Endodermal cell (in vitro differentiated cells): ENCODE measurements at regions not wholly inside any gene's neighbourhood (a gene's known extent, or its start where the extent isn't known, plus 50 kb on each side); places are given as distances from the start of the nearest gene placed in this dataset.
"Not testable (repeated sequence)": the region's sequence is repeated elsewhere in the genome, so short reads cannot be mapped to it uniquely, and the experiment has no call there.

Experiments
- DNase-seq: peaks from one replicate; pipeline ENCODE4 v3.0.0-alpha.2; 2017
- H3K27ac ChIP-seq: 2 replicates; pipeline ENCODE4 v1.5.1; 2013; ENCODE audit warnings: mild to moderate bottlenecking, low read depth, low read length, moderate library complexity
- H3K27me3 ChIP-seq: 2 replicates; pipeline ENCODE4 v1.6.1; 2013; ENCODE audit warnings: mild to moderate bottlenecking, low read length, moderate library complexity; ENCODE audit not compliant: insufficient read depth, control insufficient read depth, poor library complexity, severe bottlenecking
- H3K36me3 ChIP-seq: 2 replicates; pipeline ENCODE4 v1.7.0; 2013; ENCODE audit warnings: mild to moderate bottlenecking, low read length, moderate library complexity; ENCODE audit not compliant: control insufficient read depth, insufficient read depth
- H3K4me1 ChIP-seq: one replicate; pipeline ENCODE4 v1.7.0; 2013; ENCODE audit warnings: low read length; ENCODE audit not compliant: control insufficient read depth, insufficient read depth
- H3K4me3 ChIP-seq: 2 replicates; pipeline ENCODE4 v1.5.1; 2013; ENCODE audit warnings: mild to moderate bottlenecking, low read length, moderate library complexity
- H3K9ac ChIP-seq: 2 replicates; pipeline ENCODE4 v1.6.1; 2013; ENCODE audit warnings: mild to moderate bottlenecking, low read length, moderate library complexity; ENCODE audit not compliant: poor library complexity, severe bottlenecking; ENCODE audit errors: extremely low read depth
- H3K9me3 ChIP-seq: 2 replicates; pipeline ENCODE4 v1.6.1; 2013; ENCODE audit warnings: mild to moderate bottlenecking, low read length, moderate library complexity; ENCODE audit not compliant: control insufficient read depth
- H3K27ac Mint-ChIP-seq: 2 replicates; pipeline ENCODE4 v1.8.0; 2020; ENCODE audit warnings: mixed read lengths
- H3K27me3 Mint-ChIP-seq: 2 replicates; pipeline ENCODE4 v1.8.0; 2021; ENCODE audit warnings: mild to moderate bottlenecking, mixed read lengths; ENCODE audit not compliant: insufficient read depth
- H3K36me3 Mint-ChIP-seq: 2 replicates; pipeline ENCODE4 v1.8.0; 2020; ENCODE audit warnings: low read depth, mixed read lengths
- H3K4me1 Mint-ChIP-seq: 2 replicates; pipeline ENCODE4 v1.8.0; 2020; ENCODE audit warnings: mixed read lengths
- H3K4me3 Mint-ChIP-seq: 2 replicates; pipeline ENCODE4 v1.8.0; 2020; ENCODE audit warnings: mild to moderate bottlenecking, moderate library complexity, mixed read lengths
- H3K9me3 Mint-ChIP-seq: 2 replicates; pipeline ENCODE4 v1.8.0; 2020; ENCODE audit warnings: mild to moderate bottlenecking, mixed read lengths
- WGBS, 2 experiments: methylation state at CpG; one replicate each; pipeline versions ENCODE4 v1.1.5 to v1.1.7; 2013; ENCODE audit warnings: missing lambda C conversion rate in 2 of 2, mixed read lengths in 1 of 2; ENCODE audit not compliant: insufficient coverage in 1 of 2, insufficient read length in 1 of 2; 5-methylcytosine and 5-hydroxymethylcytosine counted together

- not testable (repeated sequence) for H3K4me3 ChIP-seq, H3K27me3 ChIP-seq, H3K4me1 ChIP-seq, H3K27me3 Mint-ChIP-seq, H3K27ac Mint-ChIP-seq, DNase-seq, H3K9ac ChIP-seq, H3K4me1 Mint-ChIP-seq, H3K27ac ChIP-seq, H3K36me3 ChIP-seq, H3K36me3 Mint-ChIP-seq, H3K9me3 ChIP-seq
- 58 to 63% methylated on average over 7 to 27 of the region's 27 CpGs for WGBS, 2 experiments
- Mint-ChIP-seq H3K4me3 (peak overlapping the region; percentile 28), H3K9me3 (peaks cover 82% of the 10 kb centered on the region)
Measured at GRCh38 chr20:30289711-30290141, 967.7 kb upstream of the DEFB115 start.

GRCh38 chr20:30290361-30291063 is 967.0 kb upstream of the DEFB115 start:
- H3K27me3 Mint-ChIP-seq, H3K4me3 ChIP-seq, H3K9ac ChIP-seq, H3K4me1 Mint-ChIP-seq, H3K27me3 ChIP-seq, H3K27ac ChIP-seq, H3K36me3 Mint-ChIP-seq, H3K4me1 ChIP-seq, H3K9me3 ChIP-seq, H3K27ac Mint-ChIP-seq, H3K36me3 ChIP-seq: not testable (repeated sequence)
- peak; percentile 54 for DNase-seq
- peak overlapping the region; percentile 28 for H3K4me3 Mint-ChIP-seq
- 40 to 54% methylated on average over 6 to 21 of the region's 27 CpGs for WGBS, 2 experiments
- H3K9me3 Mint-ChIP-seq = peaks cover 81% of the 10 kb centered on the region

DNA sequence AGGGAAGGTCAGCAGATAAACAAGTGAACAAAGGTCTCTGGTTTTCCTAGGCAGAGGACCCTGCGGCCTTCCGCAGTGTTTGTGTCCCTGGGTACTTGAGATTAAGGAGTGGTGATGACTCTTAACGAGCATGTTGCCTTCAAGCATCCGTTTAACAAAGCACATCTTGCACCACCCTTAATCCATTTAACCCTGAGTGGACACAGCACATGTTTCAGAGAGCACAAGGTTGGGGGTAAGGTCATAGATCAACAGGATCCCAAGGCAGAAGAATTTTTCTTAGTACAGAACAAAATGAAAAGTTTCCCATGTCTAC is 966.4 kb upstream of the DEFB115 start:
- H3K4me3 Mint-ChIP-seq, H3K4me3 ChIP-seq, H3K4me1 ChIP-seq, DNase-seq, H3K27ac ChIP-seq, H3K27me3 ChIP-seq, H3K9ac ChIP-seq, H3K4me1 Mint-ChIP-seq, H3K36me3 ChIP-seq, H3K27ac Mint-ChIP-seq, H3K36me3 Mint-ChIP-seq, H3K27me3 Mint-ChIP-seq, H3K9me3 ChIP-seq: not testable (repeated sequence)
- WGBS, 2 experiments = no CpG with 5 or more reads among the region's 4 CpGs
- peaks cover 80% of the 10 kb centered on the region for H3K9me3 Mint-ChIP-seq

DNA sequence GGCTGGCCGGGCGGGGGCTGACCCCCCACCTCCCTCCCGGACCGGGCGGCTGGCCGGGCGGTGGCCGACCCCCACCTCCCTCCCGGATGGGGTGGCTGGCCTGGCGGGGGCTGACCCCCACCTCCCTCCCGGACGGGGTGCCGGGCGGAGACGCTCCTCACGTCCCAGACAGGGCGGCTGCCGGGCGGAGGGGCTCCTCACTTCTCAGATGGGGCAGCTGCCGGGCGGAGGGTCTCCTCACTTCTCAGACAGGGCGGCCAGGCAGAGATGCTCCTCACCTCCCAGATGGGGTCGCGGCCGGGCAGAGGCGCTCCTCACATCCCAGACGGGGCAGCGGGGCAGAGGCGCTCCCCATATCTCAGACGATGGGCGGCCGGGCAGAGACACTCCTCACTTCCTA is 965.8 kb upstream of the DEFB115 start:
- not testable (repeated sequence) for H3K9me3 ChIP-seq, H3K27ac ChIP-seq, H3K9ac ChIP-seq, H3K4me3 ChIP-seq, H3K4me1 Mint-ChIP-seq, H3K27ac Mint-ChIP-seq, H3K4me3 Mint-ChIP-seq, H3K27me3 ChIP-seq, H3K36me3 ChIP-seq, H3K27me3 Mint-ChIP-seq, H3K4me1 ChIP-seq, H3K36me3 Mint-ChIP-seq, DNase-seq
- WGBS, 2 experiments = 96% methylated on average over 26 of the region's 32 CpGs; no CpG with 5 or more reads in 1 of the 2 experiments
- H3K9me3 Mint-ChIP-seq = peaks cover 81% of the 10 kb centered on the region

GRCh38 chr20:30295396-30295795 is 962.1 kb upstream of the DEFB115 start:
- WGBS, 2 experiments = 45 to 60% methylated on average over 1 of the region's 1 CpG
- H3K36me3 Mint-ChIP-seq, H3K4me1 Mint-ChIP-seq, DNase-seq, H3K27ac Mint-ChIP-seq, H3K9me3 ChIP-seq, H3K36me3 ChIP-seq, H3K27me3 ChIP-seq, H3K4me3 Mint-ChIP-seq, H3K4me1 ChIP-seq, H3K27ac ChIP-seq, H3K9ac ChIP-seq, H3K4me3 ChIP-seq, H3K27me3 Mint-ChIP-seq: not testable (repeated sequence)
- peaks cover 73% of the 10 kb centered on the region for H3K9me3 Mint-ChIP-seq

- H3K27me3 ChIP-seq, H3K36me3 ChIP-seq, H3K9ac ChIP-seq, H3K4me1 Mint-ChIP-seq, H3K27me3 Mint-ChIP-seq, H3K4me3 ChIP-seq, H3K4me1 ChIP-seq, H3K27ac ChIP-seq, H3K4me3 Mint-ChIP-seq, DNase-seq, H3K9me3 ChIP-seq, H3K36me3 Mint-ChIP-seq, H3K27ac Mint-ChIP-seq: not testable (repeated sequence)
- H3K9me3 Mint-ChIP-seq = peaks cover 69% of the 10 kb centered on the region
- WGBS, 2 experiments = 81% methylated on average over 6 of the region's 9 CpGs; no CpG with 5 or more reads in 1 of the 2 experiments
Measured at GRCh38 chr20:30295967-30296366, 961.5 kb upstream of the DEFB115 start.

GRCh38 chr20:30297878-30298595 is 959.4 kb upstream of the DEFB115 start:
- not testable (repeated sequence) for H3K4me1 ChIP-seq, H3K4me3 ChIP-seq, H3K36me3 ChIP-seq, H3K27ac Mint-ChIP-seq, H3K9ac ChIP-seq, H3K27me3 ChIP-seq, H3K27ac ChIP-seq, H3K9me3 ChIP-seq, DNase-seq, H3K36me3 Mint-ChIP-seq, H3K4me1 Mint-ChIP-seq, H3K4me3 Mint-ChIP-seq, H3K27me3 Mint-ChIP-seq
- 75% methylated on average over 1 of the region's 1 CpG; no CpG with 5 or more reads in 1 of the 2 experiments for WGBS, 2 experiments
- peaks cover 71% of the 10 kb centered on the region for H3K9me3 Mint-ChIP-seq
